Panc1 (cell line): ENCODE measurements at regions not wholly inside any gene's neighbourhood (a gene's known extent, or its start where the extent isn't known, plus 50 kb on each side); places are given as distances from the start of the nearest gene placed in this dataset.

ENCODE experiments used
- ATAC-seq: fragments of 200-7000 bp; cut with Tn5 transposase; 2 replicates; pipeline ENCODE4 v1.9.1; 2020; ENCODE audit warnings: mild to moderate bottlenecking, moderate library complexity
- BruUV-seq: library from RNA; stranded (reverse); fragments of 400-500 nt; replicated peaks from 2 replicates; lab custom pipeline; 2021; lab: Mats Ljungman, UMichigan
- CTCF ChIA-PET: fragments of 300-600 bp; sonication (Branson Sonifier 250); formaldehyde crosslinking; loops from one replicate; lab custom pipeline; 2022; ENCODE audit warnings: antibody characterized with exemption; lab: Charles Lee
- POLR2A ChIA-PET: fragments of 300-600 bp; sonication (Branson Sonifier 250); formaldehyde crosslinking; loops from one replicate; lab custom pipeline; 2022; ENCODE audit warnings: antibody characterized with exemption; lab: Charles Lee
- DNase-seq: peaks from one replicate; pipeline ENCODE4 v3.0.0-alpha.2; 2010; ENCODE audit warnings: low read depth, low spot score
- H3K27ac ChIP-seq: 2 replicates; pipeline ENCODE4 v1.5.1; 2011; ENCODE audit warnings: mild to moderate bottlenecking, low read length, inconsistent platforms
- H3K27me3 ChIP-seq: fragments of 200-500 bp; sonication (Bioruptor generic); 2 replicates; pipeline ENCODE4 v1.6.0; 2014; ENCODE audit warnings: low read length, inconsistent platforms; ENCODE audit not compliant: control insufficient read depth, insufficient read depth
- H3K36me3 ChIP-seq: fragments of 200-500 bp; sonication (Bioruptor generic); 2 replicates; pipeline ENCODE4 v1.5.1; 2014; ENCODE audit warnings: inconsistent platforms, mild to moderate bottlenecking, low read length, moderate library complexity; ENCODE audit not compliant: control insufficient read depth, insufficient read depth
- H3K4me1 ChIP-seq: 2 replicates; pipeline ENCODE4 v1.5.1; 2011; ENCODE audit warnings: inconsistent platforms, mild to moderate bottlenecking, low read length, moderate library complexity; ENCODE audit not compliant: control insufficient read depth, insufficient read depth
- H3K4me3 ChIP-seq, 2 experiments: 2 replicates each; pipeline ENCODE4 v1.5.1; 2011 to 2012; ENCODE audit warnings: low read depth in 2 of 2, low read length in 2 of 2, mild to moderate bottlenecking in 2 of 2, inconsistent platforms in 1 of 2, moderate library complexity in 1 of 2
- H3K9me3 ChIP-seq: fragments of 200-500 bp; sonication (Bioruptor generic); 2 replicates; pipeline ENCODE4 v1.5.1; 2014; ENCODE audit warnings: low read depth, mild to moderate bottlenecking, inconsistent platforms, low read length, moderate library complexity; ENCODE audit not compliant: control insufficient read depth, insufficient read depth
- CTCF ChIP-seq: fragments of 450-650 bp; IDR thresholded peaks from 2 replicates; pipeline ENCODE4 v1.5.1; 2017; ENCODE audit warnings: mild to moderate bottlenecking
- POLR2AphosphoS5 ChIP-seq: IDR thresholded peaks from 2 replicates; pipeline ENCODE4 v1.6.1; 2012; ENCODE audit warnings: mild to moderate bottlenecking, low read depth, low read length, moderate library complexity
- REST ChIP-seq, 2 experiments: IDR thresholded peaks; 2 replicates each; pipeline ENCODE4 v1.6.1; 2011 to 2012; ENCODE audit warnings: low read depth in 2 of 2, control low read depth in 1 of 2, low read length in 1 of 2, mild to moderate bottlenecking in 1 of 2, moderate library complexity in 1 of 2; ENCODE audit not compliant: insufficient read depth in 1 of 2
- SIN3A ChIP-seq: IDR thresholded peaks from 2 replicates; pipeline ENCODE4 v1.6.1; 2012; ENCODE audit warnings: low read depth, mild to moderate bottlenecking, low read length, moderate library complexity, borderline replicate concordance; ENCODE audit not compliant: insufficient read depth
- TCF7L2 ChIP-seq: IDR thresholded peaks from 2 replicates; pipeline ENCODE4 v1.6.1; 2011; ENCODE audit warnings: mild to moderate bottlenecking, low read depth, low read length, inconsistent platforms
- in situ Hi-C: cut with HindIII; loops from 2 replicates; pipeline ENCODE4 v1.10.0; 2016; ENCODE audit warnings: low sequenced_read_pairs, low pct_unique_long_range_greater_than_20kb
- intact Hi-C: fragments of 100-400 bp; cut with micrococcal nuclease; formaldehyde crosslinking; loops from one replicate; pipeline ENCODE4 v1.10.0; 2022; ENCODE audit not compliant: unreplicated experiment

GRCh38 chr2:128399256-128399655, 80.6 kb upstream of the HS6ST1 start:
- H3K27me3 ChIP-seq, result no peaks in the 10 kb centered on the region
- intact Hi-C loops, result no loop called here
- H3K9me3 ChIP-seq, result no peaks in the 10 kb centered on the region
- BruUV-seq, result no TSS peak
- TF ChIP-seq POLR2AphosphoS5 (no peak), REST (IDR thresholded peaks at IDR 0.05; ENCODE audit: insufficient read depth in 1 of 2, low read depth in 2 of 2, low read length in 1 of 2) (no peak), SIN3A (no peak), TCF7L2 (no peak), CTCF (no peak)
- H3K4me1 ChIP-seq, result no peaks in the 10 kb centered on the region
- H3K36me3 ChIP-seq, result no peaks in the 10 kb centered on the region
- no peak for ATAC-seq
- in situ Hi-C loops, result no loop called here
- no peak overlapping the region for H3K4me3 ChIP-seq
- DNase-seq, result no peak
- H3K27ac ChIP-seq, result no peak overlapping the region
- CTCF ChIA-PET, result no interaction called here
- POLR2A ChIA-PET, result interaction anchor here (0.6 kb wide), 2 partner anchors 15 to 123 kb away, joined by 5 to 8 read pairs; no protein-coding TSS in a partner anchor

GRCh38 chr2:128399690-128400291, 81.1 kb upstream of the HS6ST1 start:
- POLR2A ChIA-PET, result interaction anchor here (0.6 kb wide), 1 partner anchor 14 kb away, joined by 8 read pairs; no protein-coding TSS in a partner anchor
- in situ Hi-C loops, result no loop called here
- CTCF ChIA-PET, result no interaction called here

More at GRCh38 chr2:128399690-128400291, 81.1 kb upstream of the HS6ST1 start:
- DNase-seq (no peak), ATAC-seq (no peak)
- BruUV-seq, result no TSS peak
- no peaks in the 10 kb centered on the region for H3K9me3 ChIP-seq
- H3K27me3 ChIP-seq, result no peaks in the 10 kb centered on the region
- H3K4me3 ChIP-seq, result no peak overlapping the region
- intact Hi-C loops, result no loop called here
- TF ChIP-seq SIN3A, result no peak
- no peak for TF ChIP-seq CTCF
- no peak for TF ChIP-seq TCF7L2
- TF ChIP-seq REST (IDR thresholded peaks at IDR 0.05; ENCODE audit: insufficient read depth in 1 of 2, low read depth in 2 of 2, low read length in 1 of 2), result no peak
- no peak for TF ChIP-seq POLR2AphosphoS5
- no peaks in the 10 kb centered on the region for H3K36me3 ChIP-seq
- no peaks in the 10 kb centered on the region for H3K4me1 ChIP-seq
- no peak overlapping the region for H3K27ac ChIP-seq
